SK-N-SH (cell line): ENCODE measurements at regions not wholly inside any gene's neighbourhood (a gene's known extent, or its start where the extent isn't known, plus 50 kb on each side); places are given as distances from the start of the nearest gene placed in this dataset.

ENCODE experiments used
- CTCF ChIA-PET: fragments of 300-600, 350-600 bp; formaldehyde crosslinking; extraction: SDS; loops from one replicate; lab custom pipeline; 2021; lab: Yijun Ruan, JAX
- POLR2A ChIA-PET: fragments of 350-600 bp; sonication (Branson Sonifier 250); formaldehyde crosslinking; extraction: SDS; loops from one replicate; lab custom pipeline; 2020; ENCODE audit warnings: antibody characterized with exemption, inconsistent platforms; lab: Yijun Ruan, JAX
- DNase-seq: peaks from one replicate; pipeline ENCODE4 v3.0.0; 2012
- H2AFZ ChIP-seq: fragments of 200-600 bp; sonication (generic); 2 replicates; pipeline ENCODE4 v1.8.1; 2016; ENCODE audit warnings: antibody characterized with exemption, mild to moderate bottlenecking, low read depth
- H3F3A ChIP-seq: fragments of 200-600 bp; sonication (generic); replicated peaks from 2 replicates; pipeline ENCODE3; 2016; ENCODE audit warnings: antibody characterized with exemption, mild to moderate bottlenecking; ENCODE audit not compliant: insufficient read depth
- H3K27ac ChIP-seq, 2 experiments: fragments of 200-500 bp in 1 of 2; fragments of 200-600 bp in 1 of 2; sonication (Bioruptor generic) in 1 of 2; sonication (generic), shearing (Covaris generic) in 1 of 2; 2 replicates each; pipeline versions ENCODE4 v1.5.1 to v1.6.1; 2014 to 2016; ENCODE audit warnings: low read depth in 2 of 2, inconsistent platforms in 1 of 2, low read length in 1 of 2, mild to moderate bottlenecking in 1 of 2, mixed read lengths in 1 of 2
- H3K27me3 ChIP-seq: fragments of 200-600 bp; sonication (generic), shearing (Covaris generic); 2 replicates; pipeline ENCODE4 v1.6.1; 2016; ENCODE audit warnings: mixed run types; ENCODE audit not compliant: insufficient read depth
- H3K36me3 ChIP-seq, 2 experiments: fragments of 200-500 bp in 1 of 2; fragments of 200-600 bp in 1 of 2; sonication (Bioruptor generic) in 1 of 2; sonication (generic) in 1 of 2; replicated peaks in 1 of 2; 2 replicates each; pipeline versions ENCODE3 to v1.5.1; 2014 to 2016; ENCODE audit warnings: low read length in 1 of 2, mild to moderate bottlenecking in 1 of 2; ENCODE audit not compliant: insufficient read depth in 2 of 2, control insufficient read depth in 1 of 2
- H3K4me1 ChIP-seq, 2 experiments: fragments of 200-500 bp in 1 of 2; fragments of 200-600 bp in 1 of 2; sonication (Bioruptor generic) in 1 of 2; sonication (generic), shearing (Covaris generic) in 1 of 2; 2 replicates each; pipeline versions ENCODE4 v1.5.1 to v1.6.1; 2014 to 2016; ENCODE audit warnings: low read depth in 1 of 2, low read length in 1 of 2, mixed run types in 1 of 2; ENCODE audit not compliant: insufficient read depth in 2 of 2, control insufficient read depth in 1 of 2
- H3K4me2 ChIP-seq: fragments of 200-600 bp; sonication (generic), shearing (Covaris generic); 2 replicates; pipeline ENCODE4 v1.6.1; 2017; ENCODE audit warnings: mixed run types
- H3K4me3 ChIP-seq, 2 experiments: fragments of 200-500 bp in 1 of 2; fragments of 200-600 bp in 1 of 2; sonication (Bioruptor generic) in 1 of 2; sonication (generic), shearing (Covaris generic) in 1 of 2; 2 replicates each; pipeline versions ENCODE4 v1.5.1 to v1.8.1; 2014 to 2016; ENCODE audit warnings: low read depth in 2 of 2, inconsistent platforms in 1 of 2, low read length in 1 of 2, mild to moderate bottlenecking in 1 of 2, mixed read lengths in 1 of 2, moderate library complexity in 1 of 2
- H3K79me2 ChIP-seq: fragments of 200-600 bp; sonication (generic); 2 replicates; pipeline ENCODE4 v1.8.1; 2017; ENCODE audit warnings: mild to moderate bottlenecking; ENCODE audit not compliant: insufficient read depth
- H3K9ac ChIP-seq: fragments of 200-600 bp; sonication (generic); 2 replicates; pipeline ENCODE4 v1.6.1; 2017; ENCODE audit warnings: mixed run types
- H3K9me2 ChIP-seq: fragments of 200-600 bp; sonication (generic); 2 replicates; pipeline ENCODE4 v1.6.1; 2017; ENCODE audit warnings: mixed run types
- H3K9me3 ChIP-seq: fragments of 200-600 bp; sonication (generic); 2 replicates; pipeline ENCODE4 v1.6.1; 2017; ENCODE audit warnings: mixed run types, mild to moderate bottlenecking, moderate library complexity
- H4K20me1 ChIP-seq: fragments of 200-600 bp; sonication (generic); 2 replicates; pipeline ENCODE4 v1.6.1; 2017; ENCODE audit warnings: mild to moderate bottlenecking, mixed run types; ENCODE audit not compliant: insufficient read depth
- CHD2 ChIP-seq: fragments of 150-350 bp; IDR thresholded peaks from 2 replicates; pipeline ENCODE4 v1.6.1; 2018; ENCODE audit warnings: low read length; ENCODE audit not compliant: partially characterized antibody
- CTCF ChIP-seq: fragments of 200-600 bp; sonication (generic); IDR thresholded peaks from 2 replicates; pipeline ENCODE4 v1.6.1; 2017; ENCODE audit warnings: antibody characterized with exemption, mild to moderate bottlenecking, moderate library complexity
- ELF1 ChIP-seq: IDR thresholded peaks from 2 replicates; pipeline ENCODE4 v1.4.0; 2012
- EP300 ChIP-seq, 2 experiments: IDR thresholded peaks; 2 replicates each; pipeline versions ENCODE4 v1.4.0 to v1.6.1; 2012; ENCODE audit warnings: borderline replicate concordance in 1 of 2, low read depth in 1 of 2, low read length in 1 of 2
- EZH2phosphoT487 ChIP-seq: fragments of 200-600 bp; sonication (generic); IDR thresholded peaks from 2 replicates; pipeline ENCODE4 v1.6.1; 2017; ENCODE audit warnings: low read depth, mixed run types, mild to moderate bottlenecking, antibody characterized with exemption, moderate library complexity, borderline replicate concordance
- FOXJ3 ChIP-seq: sonication (generic); formaldehyde crosslinking; IDR thresholded peaks from 2 replicates; pipeline ENCODE4 v1.5.1; 2020; ENCODE audit warnings: mild to moderate bottlenecking, missing genetic modification reagents
- GABPA ChIP-seq: IDR thresholded peaks from 2 replicates; pipeline ENCODE4 v1.4.0; 2012; ENCODE audit warnings: low read depth, mild to moderate bottlenecking
- GATA2 ChIP-seq: sonication (generic); formaldehyde crosslinking; IDR thresholded peaks from 2 replicates; pipeline ENCODE4 v1.5.0; 2020; ENCODE audit warnings: mild to moderate bottlenecking, missing genetic modification reagents
- MAX ChIP-seq: IDR thresholded peaks from 2 replicates; pipeline ENCODE4 v1.4.0; 2012; ENCODE audit warnings: low read depth
- NFIC ChIP-seq: IDR thresholded peaks from 2 replicates; pipeline ENCODE4 v1.4.0; 2012; ENCODE audit warnings: borderline replicate concordance
- NRF1 ChIP-seq: IDR thresholded peaks from 2 replicates; pipeline ENCODE4 v1.6.1; 2012; ENCODE audit warnings: low read depth, mild to moderate bottlenecking, low read length
- POLR2AphosphoS5 ChIP-seq: IDR thresholded peaks from 2 replicates; pipeline ENCODE4 v1.6.1; 2012; ENCODE audit warnings: low read depth, low read length
- RAD21 ChIP-seq: IDR thresholded peaks from 2 replicates; pipeline ENCODE4 v1.6.1; 2012; ENCODE audit warnings: mild to moderate bottlenecking, low read length
- RCOR1 ChIP-seq: fragments of 150-350 bp; IDR thresholded peaks from 2 replicates; pipeline ENCODE4 v1.6.1; 2017; ENCODE audit warnings: antibody characterized with exemption, low read length
- REST ChIP-seq: IDR thresholded peaks from 2 replicates; pipeline ENCODE4 v1.6.1; 2012; ENCODE audit warnings: mild to moderate bottlenecking, low read depth, low read length, moderate library complexity
- SIN3A ChIP-seq: IDR thresholded peaks from 2 replicates; pipeline ENCODE4 v1.6.1; 2012; ENCODE audit warnings: low read depth, mild to moderate bottlenecking, low read length, moderate library complexity, borderline replicate concordance
- TAF1 ChIP-seq: IDR thresholded peaks from 2 replicates; pipeline ENCODE4 v1.6.1; 2012; ENCODE audit warnings: low read depth, mild to moderate bottlenecking, low read length, moderate library complexity, borderline replicate concordance
- TCF12 ChIP-seq: IDR thresholded peaks from 2 replicates; pipeline ENCODE4 v1.4.0; 2012
- TEAD4 ChIP-seq: IDR thresholded peaks from 2 replicates; pipeline ENCODE4 v1.4.0; 2012; ENCODE audit warnings: mild to moderate bottlenecking, borderline replicate concordance; ENCODE audit not compliant: insufficient read depth
- USF1 ChIP-seq: IDR thresholded peaks from 2 replicates; pipeline ENCODE4 v1.4.0; 2012; ENCODE audit warnings: low read depth, borderline replicate concordance
- USF2 ChIP-seq: fragments of 150-350 bp; IDR thresholded peaks from 2 replicates; pipeline ENCODE4 v1.6.1; 2017; ENCODE audit warnings: antibody characterized with exemption, low read length, low read depth, borderline replicate concordance
- YY1 ChIP-seq: IDR thresholded peaks from 2 replicates; pipeline ENCODE4 v1.4.0; 2012; ENCODE audit warnings: low read depth, mild to moderate bottlenecking
- whole genome bisulfite sequencing: methylation state at CpG from one replicate; pipeline ENCODE4 v1.1.6; 2017; ENCODE audit warnings: low lambda C conversion rate; 5-methylcytosine and 5-hydroxymethylcytosine counted together

GRCh38 chr19:28701491-28701890 lies 511.5 kb downstream of the UQCRFS1 start:
- POLR2A ChIA-PET, result no interaction called here
- 0% methylated on average over 1 of the region's 1 CpG for WGBS
- Histone ChIP-seq H3K79me2 (no peaks in the 10 kb centered on the region), H3K9me2 (no peaks in the 10 kb centered on the region), H3K27me3 (no peaks in the 10 kb centered on the region), H3K9me3 (no peaks in the 10 kb centered on the region), H4K20me1 (no peaks in the 10 kb centered on the region), H3K27ac (peak overlapping the region in 1 of 2 experiments; percentile 40; a peak in 2 of 4 replicates), H3K36me3 (no peaks in the 10 kb centered on the region), H3K4me3 (no peak overlapping the region), H3K4me1 (peaks cover 0 to 9% of the 10 kb centered on the region in 2 experiments; a peak in 1 of 4 replicates), H3K9ac (no peak overlapping the region), H3K4me2 (peak overlapping the region; percentile 64), H2AFZ (no peak overlapping the region), H3F3A (peaks cover 3% of the 10 kb centered on the region)
- CTCF ChIA-PET, result interaction anchor here (2.2 kb wide), 1 partner anchor 8 kb away, joined by 10 read pairs; no protein-coding TSS in a partner anchor
- TF ChIP-seq GATA2 (CRISPR knock-in tag) (no peak), YY1 (no peak), ELF1 (no peak), EZH2phosphoT487 (no peak), NFIC (no peak), TEAD4 (no peak)
- DNase-seq, result no peak

GRCh38 chr19:28700176-28700575 lies 512.8 kb downstream of the UQCRFS1 start:
- no peak overlapping the region for H3K4me3 ChIP-seq
- no peak overlapping the region for H3K27ac ChIP-seq
- H2AFZ ChIP-seq, result no peak overlapping the region
- 6% methylated on average over 4 of the region's 4 CpGs for WGBS
- no peaks in the 10 kb centered on the region for H3K27me3 ChIP-seq
- H4K20me1 ChIP-seq, result no peaks in the 10 kb centered on the region
- no peaks in the 10 kb centered on the region for H3K9me3 ChIP-seq
- no peaks in the 10 kb centered on the region for H3K36me3 ChIP-seq
- H3K9ac ChIP-seq, result no peak overlapping the region
- H3K4me2 ChIP-seq, result no peak overlapping the region
- ChIA-PET POLR2A (no interaction called here), CTCF (interaction anchor here (1.1 to 2.2 kb wide), 3 partner anchors 10 to 66 kb away, joined by 3 to 10 read pairs (median 3); no protein-coding TSS in a partner anchor)
- H3K79me2 ChIP-seq, result no peaks in the 10 kb centered on the region
- peaks cover 0 to 5% of the 10 kb centered on the region in 2 experiments; a peak in 1 of 4 replicates for H3K4me1 ChIP-seq
- no peak for DNase-seq
- H3K9me2 ChIP-seq, result no peaks in the 10 kb centered on the region
- H3F3A ChIP-seq, result peaks cover 3% of the 10 kb centered on the region
- TF ChIP-seq EZH2phosphoT487 (no peak), POLR2AphosphoS5 (no peak), USF1 (no peak), USF2 (no peak), NRF1 (no peak), TAF1 (no peak), MAX (no peak), TEAD4 (no peak), REST (no peak), CTCF (no peak), CHD2 (no peak), FOXJ3 (CRISPR knock-in tag) (no peak), GABPA (no peak), RAD21 (no peak), SIN3A (no peak), RCOR1 (no peak), EP300 (IDR thresholded peaks at IDR 0.05; ENCODE audit: borderline replicate concordance in 1 of 2, low read depth in 1 of 2, low read length in 1 of 2) (no peak), TCF12 (no peak)
